ENCODE measurements at regions not wholly inside any gene's neighbourhood (a gene's known extent, or its start where the extent isn't known, plus 50 kb on each side); places are given as distances from the start of the nearest gene placed in this dataset.

DNA sequence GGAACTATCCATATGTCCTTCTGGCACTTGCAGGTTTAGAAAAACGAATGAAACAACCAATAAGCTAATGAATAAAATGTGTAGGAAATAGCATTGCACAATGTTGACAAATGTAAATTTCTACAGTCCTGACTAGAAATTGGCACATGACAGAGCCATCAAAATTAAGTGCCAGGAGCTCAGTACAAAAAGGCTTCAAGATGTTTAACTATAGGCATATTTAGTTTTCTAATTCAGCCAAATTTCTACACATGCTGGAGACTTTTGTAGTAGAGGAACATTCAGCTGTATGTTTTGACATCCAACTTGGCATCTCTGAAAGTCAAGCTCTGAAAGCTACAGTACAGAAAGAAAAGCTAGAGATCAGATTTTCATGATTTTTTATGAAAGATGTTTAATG, 1999.4 kb upstream of the AGA start:
- DNase-seq (ENCODE audit: low read depth), result no peak

GRCh38 chr4:179447308-179447707, 2005.1 kb upstream of the AGA start:
- DNase-seq (ENCODE audit: low read depth), result no peak

GRCh38 chr4:179465131-179465797, 2023.0 kb upstream of the AGA start:
- DNase-seq (ENCODE audit: low read depth), result no peak

- DNase-seq (ENCODE audit: low read depth), result no peak
These were observed 2025.6 kb upstream of the AGA start for GRCh38 chr4:179467878-179468277.

- DNase-seq (ENCODE audit: low read depth), result no peak
These were observed 2029.9 kb upstream of the AGA start for GRCh38 chr4:179472164-179472563.

DNA sequence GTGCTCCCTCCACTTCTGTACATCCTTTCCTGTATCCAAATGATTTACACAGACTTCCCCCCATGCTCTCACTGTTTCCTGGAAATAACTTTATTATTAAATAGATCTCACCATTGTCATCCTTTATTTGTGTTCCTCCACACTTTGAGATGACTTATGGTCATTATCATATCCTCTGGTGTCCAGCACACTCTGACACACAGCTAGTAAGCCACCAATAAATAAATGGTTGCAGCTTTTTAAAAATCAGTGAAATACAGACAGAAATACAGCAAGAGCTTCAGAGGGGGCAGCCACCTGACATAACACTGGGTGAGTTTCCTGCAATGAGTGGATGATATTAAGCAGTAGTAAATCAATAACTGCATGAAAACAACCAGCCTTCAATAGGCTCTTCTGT, 2036.4 kb upstream of the AGA start:
- DNase-seq (ENCODE audit: low read depth), result no peak

DNA sequence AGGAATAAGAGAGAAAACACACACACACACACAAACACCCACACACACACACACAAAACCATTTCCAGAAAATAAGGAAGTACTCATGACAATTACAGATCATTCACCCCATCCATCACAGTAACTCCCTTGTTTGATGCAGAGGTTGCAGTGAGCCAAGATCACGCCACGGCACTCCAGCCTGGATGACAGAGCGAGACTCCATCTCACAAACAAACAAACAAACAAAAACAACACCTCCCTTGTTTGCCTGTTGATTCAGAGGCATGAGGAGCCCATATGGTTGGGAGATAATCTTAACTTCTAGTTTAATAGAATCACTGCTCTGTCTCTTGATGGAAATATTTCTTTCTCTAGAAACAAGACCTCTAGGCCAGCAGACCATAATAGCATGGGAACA, 2043.5 kb upstream of the AGA start:
- DNase-seq (ENCODE audit: low read depth), result no peak

GRCh38 chr4:179486570-179487335, 2044.5 kb upstream of the AGA start:
- DNase-seq (ENCODE audit: low read depth), result no peak

- no peak for DNase-seq (ENCODE audit: low read depth)
These were observed 2050.2 kb upstream of the AGA start for GRCh38 chr4:179492260-179493080.

GRCh38 chr4:179503976-179504375, 2061.7 kb upstream of the AGA start:
- no peak for DNase-seq (ENCODE audit: low read depth)

GRCh38 chr4:179509489-179509888, 2067.3 kb upstream of the AGA start:
- no peak for DNase-seq (ENCODE audit: low read depth)

DNA sequence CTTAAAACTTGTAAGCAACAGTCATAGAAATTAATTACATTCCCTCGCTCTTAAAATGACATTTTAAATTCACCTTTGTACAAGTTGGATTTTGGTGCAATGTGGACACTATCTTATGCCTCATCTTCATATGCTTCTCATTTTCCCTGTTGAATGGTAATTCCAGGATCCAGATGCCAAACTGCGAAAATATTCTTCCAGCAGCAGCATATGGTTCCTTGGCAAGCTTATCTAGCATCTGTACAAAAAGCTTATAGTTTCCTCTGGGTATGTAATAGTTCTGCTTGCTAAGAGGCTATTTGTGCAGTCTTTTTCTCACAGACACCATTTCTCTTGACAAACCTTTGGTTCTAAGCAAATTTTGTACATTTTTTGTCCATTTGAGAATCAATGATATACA, 2079.7 kb upstream of the AGA start:
- no peak for DNase-seq (ENCODE audit: low read depth)

GRCh38 chr4:179530958-179531357, 2088.7 kb upstream of the AGA start:
- no peak for DNase-seq (ENCODE audit: low read depth)

GRCh38 chr4:179536694-179537093, 2094.5 kb upstream of the AGA start:
- no peak for DNase-seq (ENCODE audit: low read depth)

DNA sequence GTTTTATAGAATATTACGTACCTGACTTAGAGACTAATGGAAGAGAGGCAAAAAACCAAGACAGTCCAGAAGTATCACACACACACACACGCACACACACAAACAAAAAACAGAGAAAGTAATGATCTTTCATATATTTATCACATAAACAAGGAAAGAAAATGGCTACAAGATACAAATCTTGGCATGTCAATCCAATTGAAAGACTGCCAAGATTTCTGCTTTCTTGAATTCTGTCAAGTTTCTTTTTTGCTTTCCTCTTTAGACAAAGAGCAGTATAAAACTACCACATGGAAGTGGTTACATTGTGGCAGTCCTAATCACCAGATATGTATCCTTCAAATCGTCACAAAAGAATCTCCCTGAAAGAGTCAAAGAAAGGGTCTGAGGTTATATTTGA, 2097.4 kb upstream of the AGA start:
- no peak for DNase-seq (ENCODE audit: low read depth)

GRCh38 chr4:179543771-179544170, 2101.5 kb upstream of the AGA start:
- DNase-seq (ENCODE audit: low read depth), result no peak

DNA sequence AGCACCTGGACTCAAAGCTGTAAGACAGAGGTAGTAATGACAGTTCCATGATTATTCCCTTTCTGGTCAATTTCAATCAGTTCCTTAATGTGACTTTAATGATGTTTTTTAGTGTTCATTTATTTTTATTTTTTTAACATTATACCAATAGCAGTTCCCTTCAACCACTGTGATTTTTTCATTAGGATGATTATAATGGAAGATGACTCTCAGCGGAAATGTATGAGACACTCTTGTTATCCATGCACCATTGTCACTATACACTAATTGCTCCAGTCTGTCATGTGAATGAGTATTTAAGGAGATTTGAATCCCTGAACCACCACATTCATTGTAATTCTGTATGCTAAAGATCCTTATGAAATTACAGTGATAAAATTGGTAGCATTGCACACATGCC, 2102.3 kb upstream of the AGA start:
- DNase-seq (ENCODE audit: low read depth), result no peak

GRCh38 chr4:179552131-179552530, 2109.9 kb upstream of the AGA start:
- DNase-seq (ENCODE audit: low read depth), result no peak

DNA sequence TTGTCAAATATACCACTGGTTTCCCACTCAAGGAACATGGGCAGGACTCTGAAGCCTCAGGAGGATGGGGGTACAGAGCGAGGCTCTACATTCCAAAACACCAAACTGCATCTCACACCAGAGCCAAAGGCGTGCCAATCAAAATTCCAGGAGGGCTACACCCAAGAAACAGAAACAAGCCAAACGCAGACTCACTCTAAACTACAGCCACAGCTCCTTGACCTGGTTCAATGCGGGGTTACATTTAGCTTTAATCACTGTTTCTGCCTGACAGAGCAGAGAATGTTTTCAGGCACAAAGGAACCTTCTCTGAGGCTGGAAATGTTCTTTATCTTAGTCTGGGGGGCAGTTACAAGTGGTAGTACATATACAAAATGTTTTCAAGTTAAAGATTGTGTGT, 2121.5 kb upstream of the AGA start:
- no peak for DNase-seq (ENCODE audit: low read depth)

- no peak for DNase-seq (ENCODE audit: low read depth)
These were observed 2127.3 kb upstream of the AGA start for GRCh38 chr4:179569549-179569948.

GRCh38 chr4:179582164-179582905, 2140.1 kb upstream of the AGA start:
- no peak for DNase-seq (ENCODE audit: low read depth)

GRCh38 chr4:179583221-179583620, 2141.0 kb upstream of the AGA start:
- DNase-seq (ENCODE audit: low read depth), result no peak
